Neural cell (in vitro differentiated cells): ENCODE measurements at regions not wholly inside any gene's neighbourhood (a gene's known extent, or its start where the extent isn't known, plus 50 kb on each side); places are given as distances from the start of the nearest gene placed in this dataset.

Source experiments
- H2AFZ ChIP-seq: fragments of 200-600, 300-800 bp; sonication (generic), shearing (Covaris generic); 2 replicates; pipeline ENCODE4 v1.6.0; 2014; ENCODE audit warnings: low read depth, mild to moderate bottlenecking, antibody characterized with exemption, low read length, moderate library complexity
- H3F3A ChIP-seq: fragments of 200-600 bp; shearing (Covaris generic); 2 replicates; pipeline ENCODE4 v1.6.1; 2016; ENCODE audit warnings: mild to moderate bottlenecking, moderate library complexity, mixed read lengths, antibody characterized with exemption, low read length; ENCODE audit not compliant: insufficient read depth, poor library complexity, severe bottlenecking
- H3K27ac ChIP-seq: fragments of 200-600, 300-800 bp; sonication (generic), shearing (Covaris generic); 2 replicates; pipeline ENCODE4 v1.5.1; 2014; ENCODE audit warnings: mild to moderate bottlenecking, low read length, moderate library complexity
- H3K27me3 ChIP-seq: fragments of 300-800, 200-600 bp; sonication (generic), shearing (Covaris generic); 2 replicates; pipeline ENCODE4 v1.6.0; 2014; ENCODE audit warnings: mild to moderate bottlenecking, low read depth, low read length, moderate library complexity; ENCODE audit not compliant: insufficient read depth
- H3K36me3 ChIP-seq: fragments of 300-800, 200-600 bp; sonication (generic), shearing (Covaris generic); 2 replicates; pipeline ENCODE4 v1.5.1; 2014; ENCODE audit warnings: mild to moderate bottlenecking, antibody characterized with exemption, low read length, moderate library complexity; ENCODE audit not compliant: insufficient read depth
- H3K4me2 ChIP-seq: fragments of 300-800, 200-600 bp; sonication (generic), shearing (Covaris generic); 2 replicates; pipeline ENCODE4 v1.6.0; 2014; ENCODE audit warnings: mild to moderate bottlenecking, low read length
- H3K4me3 ChIP-seq: fragments of 300-800, 200-600 bp; sonication (generic), shearing (Covaris generic); 2 replicates; pipeline ENCODE4 v1.5.1; 2014; ENCODE audit warnings: mild to moderate bottlenecking, low read length, moderate library complexity
- H3K79me2 ChIP-seq: fragments of 200-600 bp; shearing (Covaris generic); replicated peaks from 2 replicates; pipeline ENCODE4 v1.6.0; 2014; ENCODE audit warnings: mild to moderate bottlenecking, low read length, moderate library complexity; ENCODE audit not compliant: insufficient read depth
- H3K9ac ChIP-seq: fragments of 300-800, 200-600 bp; sonication (generic), shearing (Covaris generic); 2 replicates; pipeline ENCODE4 v1.6.1; 2016; ENCODE audit warnings: mild to moderate bottlenecking, low read length, mixed read lengths
- H3K9me2 ChIP-seq: fragments of 200-600 bp; shearing (Covaris generic); 2 replicates; pipeline ENCODE4 v1.6.1; 2016; ENCODE audit warnings: mild to moderate bottlenecking, low read length, mixed read lengths; ENCODE audit not compliant: insufficient read depth
- H3K9me3 ChIP-seq: fragments of 200-600, 300-800 bp; sonication (generic), shearing (Covaris generic); 2 replicates; pipeline ENCODE4 v1.6.1; 2016; ENCODE audit warnings: mild to moderate bottlenecking, mixed run types, low read length, moderate library complexity, mixed read lengths
- H4K20me1 ChIP-seq: fragments of 200-600 bp; shearing (Covaris generic); 2 replicates; pipeline ENCODE4 v1.6.1; 2016; ENCODE audit warnings: mild to moderate bottlenecking, mixed run types; ENCODE audit not compliant: insufficient read depth
- CTCF ChIP-seq: fragments of 450-650 bp; IDR thresholded peaks from 2 replicates; pipeline ENCODE4 v1.5.1; 2014; ENCODE audit warnings: antibody characterized with exemption, mild to moderate bottlenecking, moderate library complexity; ENCODE audit not compliant: poor library complexity, severe bottlenecking
- EP300 ChIP-seq: fragments of 450-650 bp; conservative IDR thresholded peaks from 2 replicates; pipeline ENCODE4 v1.6.1; 2014; ENCODE audit warnings: antibody characterized with exemption, mild to moderate bottlenecking, moderate library complexity; ENCODE audit not compliant: poor library complexity, severe bottlenecking
- EZH2 ChIP-seq: fragments of 200-600, 300-800 bp; shearing (Covaris generic), sonication (generic); IDR thresholded peaks from 2 replicates; pipeline ENCODE4 v1.6.1; 2014; ENCODE audit warnings: antibody characterized with exemption, low read length, borderline replicate concordance, mild to moderate bottlenecking; ENCODE audit not compliant: insufficient read depth, poor library complexity, severe bottlenecking
- MXI1 ChIP-seq: fragments of 450-650 bp; conservative IDR thresholded peaks from 2 replicates; pipeline ENCODE4 v1.6.1; 2014; ENCODE audit warnings: antibody characterized with exemption, mild to moderate bottlenecking; ENCODE audit not compliant: poor library complexity, severe bottlenecking
- POLR2AphosphoS5 ChIP-seq: IDR thresholded peaks from 2 replicates; pipeline ENCODE4 v1.6.1; 2012
- RAD21 ChIP-seq: fragments of 450-650 bp; conservative IDR thresholded peaks from 2 replicates; pipeline ENCODE4 v1.6.1; 2014; ENCODE audit warnings: antibody characterized with exemption, mild to moderate bottlenecking, moderate library complexity
- REST ChIP-seq: IDR thresholded peaks from 2 replicates; pipeline ENCODE4 v1.6.1; 2012; ENCODE audit warnings: borderline replicate concordance
- SMC3 ChIP-seq: fragments of 450-650 bp; conservative IDR thresholded peaks from 2 replicates; pipeline ENCODE4 v1.6.1; 2014; ENCODE audit warnings: antibody characterized with exemption, mild to moderate bottlenecking, moderate library complexity; ENCODE audit not compliant: poor library complexity
- TAF1 ChIP-seq: IDR thresholded peaks from 2 replicates; pipeline ENCODE4 v1.6.1; 2012; ENCODE audit warnings: low read depth

- no peaks in the 10 kb centered on the region for H3K27me3 ChIP-seq
- H3F3A ChIP-seq: no peaks in the 10 kb centered on the region
- H3K36me3 ChIP-seq: no peaks in the 10 kb centered on the region
- no peaks in the 10 kb centered on the region for H3K9me2 ChIP-seq
- no peaks in the 10 kb centered on the region for H3K9me3 ChIP-seq
- H4K20me1 ChIP-seq: no peaks in the 10 kb centered on the region
- no peak overlapping the region for H3K9ac ChIP-seq
- TF ChIP-seq SMC3 (no peak), REST (no peak), RAD21 (no peak), POLR2AphosphoS5 (no peak), EP300 (no peak)
- no peak overlapping the region for H3K27ac ChIP-seq
- H2AFZ ChIP-seq: no peak overlapping the region
- no peak overlapping the region for H3K4me2 ChIP-seq
- H3K79me2 ChIP-seq: no peaks in the 10 kb centered on the region
- H3K4me3 ChIP-seq: no peak overlapping the region
Observed at GRCh38 chr14:55942826-55943225, 175.4 kb upstream of the PELI2 start.

GRCh38 chr14:55944757-55945156 is 173.5 kb upstream of the PELI2 start:
- Histone ChIP-seq H4K20me1 (no peaks in the 10 kb centered on the region), H3K27me3 (no peaks in the 10 kb centered on the region), H3K9me3 (no peaks in the 10 kb centered on the region), H3K9me2 (no peaks in the 10 kb centered on the region), H3K36me3 (no peaks in the 10 kb centered on the region), H3K9ac (no peak overlapping the region), H2AFZ (no peak overlapping the region), H3F3A (no peaks in the 10 kb centered on the region), H3K79me2 (no peaks in the 10 kb centered on the region), H3K27ac (no peak overlapping the region), H3K4me3 (no peak overlapping the region), H3K4me2 (no peak overlapping the region)
- TF ChIP-seq EZH2: no peak
- no peak for TF ChIP-seq MXI1
- TF ChIP-seq EP300: no peak

DNA sequence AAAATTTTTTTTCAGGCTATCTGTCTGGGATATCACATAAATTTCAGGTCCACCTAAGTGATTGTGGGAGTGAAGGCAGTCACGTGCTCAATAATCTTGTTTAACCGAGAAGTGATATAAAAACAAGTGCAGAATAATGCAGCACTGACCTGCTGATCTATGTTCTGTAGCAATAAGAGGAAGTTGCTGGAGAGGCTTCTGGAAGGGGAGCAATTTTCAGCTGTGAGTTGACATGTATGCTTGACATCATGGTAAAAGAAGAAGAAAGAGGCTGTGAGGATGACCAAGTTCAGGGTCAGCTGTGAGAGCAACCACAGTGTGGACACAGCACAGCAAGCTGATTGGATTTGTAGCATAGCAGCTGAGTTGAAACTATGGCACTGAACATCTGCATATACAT is 172.0 kb upstream of the PELI2 start:
- H3K9me2 ChIP-seq: no peaks in the 10 kb centered on the region
- H3K79me2 ChIP-seq: no peaks in the 10 kb centered on the region
- no peak overlapping the region for H3K9ac ChIP-seq
- H3K27ac ChIP-seq: no peak overlapping the region
- no peaks in the 10 kb centered on the region for H3K27me3 ChIP-seq
- TF ChIP-seq EZH2 (no peak), MXI1 (no peak), SMC3 (no peak), CTCF (no peak), EP300 (no peak), REST (no peak), RAD21 (no peak), POLR2AphosphoS5 (no peak), TAF1 (no peak)
- no peaks in the 10 kb centered on the region for H3K9me3 ChIP-seq
- H3K36me3 ChIP-seq: no peaks in the 10 kb centered on the region
- H2AFZ ChIP-seq: no peak overlapping the region
- H3K4me2 ChIP-seq: no peak overlapping the region
- no peak overlapping the region for H3K4me3 ChIP-seq
- H4K20me1 ChIP-seq: no peaks in the 10 kb centered on the region
- no peaks in the 10 kb centered on the region for H3F3A ChIP-seq
